HG03045 (cell line): ENCODE measurements at regions not wholly inside any gene's neighbourhood (a gene's known extent, or its start where the extent isn't known, plus 50 kb on each side); places are given as distances from the start of the nearest gene placed in this dataset.
"Not testable (repeated sequence)": the region's sequence is repeated elsewhere in the genome, so short reads cannot be mapped to it uniquely, and the experiment has no call there.

Experiments
- ATAC-seq: cut with Tn5 transposase; IDR thresholded peaks from one replicate; pipeline ENCODE4 v1.9.1; 2021; ENCODE audit warnings: mild to moderate bottlenecking, moderate library complexity; ENCODE audit not compliant: unreplicated experiment

GRCh38 chr1:189726806-189727205 lies 750.9 kb downstream of the BRINP3 start:
- ATAC-seq, result no peak

GRCh38 chr1:189751311-189751710 lies 726.4 kb downstream of the BRINP3 start:
- no peak for ATAC-seq

- ATAC-seq, result no peak
Observed at GRCh38 chr1:189752461-189752995, 725.1 kb downstream of the BRINP3 start.

GRCh38 chr1:189755100-189755499 lies 722.6 kb downstream of the BRINP3 start:
- ATAC-seq, result not testable (repeated sequence)

- ATAC-seq, result no peak
Observed at GRCh38 chr1:189764391-189765320, 713.0 kb downstream of the BRINP3 start.

- ATAC-seq, result no peak
Observed at GRCh38 chr1:189769448-189769847, 708.2 kb downstream of the BRINP3 start.

- ATAC-seq, result no peak
Observed at GRCh38 chr1:189774721-189775287, 702.9 kb downstream of the BRINP3 start.

GRCh38 chr1:189775343-189775742 lies 702.3 kb downstream of the BRINP3 start:
- no peak for ATAC-seq

- no peak for ATAC-seq
Observed at GRCh38 chr1:189779034-189779433, 698.6 kb downstream of the BRINP3 start.

- no peak for ATAC-seq
Observed at GRCh38 chr1:189782295-189782694, 695.4 kb downstream of the BRINP3 start.

- no peak for ATAC-seq
Observed at GRCh38 chr1:189783456-189783855, 694.2 kb downstream of the BRINP3 start.

GRCh38 chr1:189786761-189787160 lies 690.9 kb downstream of the BRINP3 start:
- no peak for ATAC-seq

- ATAC-seq, result no peak
Observed at GRCh38 chr1:189787201-189787600, 690.5 kb downstream of the BRINP3 start.

- ATAC-seq, result no peak
Observed at GRCh38 chr1:189790335-189790734, 687.3 kb downstream of the BRINP3 start.

GRCh38 chr1:189803364-189803763 lies 674.3 kb downstream of the BRINP3 start:
- ATAC-seq, result no peak

- no peak for ATAC-seq
Observed at GRCh38 chr1:189804352-189804751, 673.3 kb downstream of the BRINP3 start.

- no peak for ATAC-seq
Observed at GRCh38 chr1:189805735-189806134, 671.9 kb downstream of the BRINP3 start.

- ATAC-seq, result not testable (repeated sequence)
Observed at GRCh38 chr1:189810639-189811038, 667.0 kb downstream of the BRINP3 start.

GRCh38 chr1:189811960-189812359 lies 665.7 kb downstream of the BRINP3 start:
- no peak for ATAC-seq

GRCh38 chr1:189816558-189816957 lies 661.1 kb downstream of the BRINP3 start:
- no peak for ATAC-seq

GRCh38 chr1:189819751-189820150 lies 657.9 kb downstream of the BRINP3 start:
- ATAC-seq, result no peak

GRCh38 chr1:189821833-189822232 lies 655.8 kb downstream of the BRINP3 start:
- ATAC-seq, result no peak
